ENCODE measurements at regions not wholly inside any gene's neighbourhood (a gene's known extent, or its start where the extent isn't known, plus 50 kb on each side); places are given as distances from the start of the nearest gene placed in this dataset.
A peak's percentile ranks its signal among the peaks of the same experiment; 100 is the strongest.

DNA sequence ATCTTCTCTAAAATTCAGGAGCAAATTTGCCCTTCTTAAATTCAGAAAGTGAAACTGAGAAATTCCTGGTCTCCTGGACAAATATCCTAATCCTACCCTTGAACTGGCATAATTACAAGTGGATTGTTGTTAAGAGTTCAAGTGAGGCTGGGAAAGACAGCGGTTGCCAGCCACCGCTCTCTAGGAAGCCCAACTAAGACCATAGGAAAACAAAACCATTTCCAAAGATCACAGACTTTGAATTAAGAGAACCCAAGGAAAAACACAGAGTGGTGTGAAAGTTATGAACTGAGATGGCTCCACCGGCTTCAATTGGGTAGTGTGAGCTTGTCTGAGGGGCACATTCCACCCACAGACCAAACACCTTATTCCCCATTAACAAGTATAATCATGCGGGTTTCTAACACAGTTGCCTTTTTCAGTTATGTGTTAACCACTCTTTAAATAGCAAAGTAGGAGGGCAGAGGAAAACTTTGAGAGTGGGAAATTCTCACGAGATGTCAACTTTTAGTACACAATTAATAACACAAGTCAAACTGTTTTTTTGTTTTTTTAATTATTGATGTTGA lies 1628.8 kb upstream of the SEL1L start:
- FAIRE-seq = no peak
- Histone ChIP-seq H3K9me3 (no peaks in the 10 kb centered on the region), H3K27ac (no peak overlapping the region), H3K4me3 (no peak overlapping the region), H3K27me3 (no peaks in the 10 kb centered on the region), H3K4me1 (no peaks in the 10 kb centered on the region), H3K36me3 (no peaks in the 10 kb centered on the region)
- WGBS, 2 donors = 40 to 48% methylated on average over 5 of the region's 5 CpGs
- ATAC-seq = peak in 1 of 4 donors; percentile 44
- TF ChIP-seq, protein P1, sequence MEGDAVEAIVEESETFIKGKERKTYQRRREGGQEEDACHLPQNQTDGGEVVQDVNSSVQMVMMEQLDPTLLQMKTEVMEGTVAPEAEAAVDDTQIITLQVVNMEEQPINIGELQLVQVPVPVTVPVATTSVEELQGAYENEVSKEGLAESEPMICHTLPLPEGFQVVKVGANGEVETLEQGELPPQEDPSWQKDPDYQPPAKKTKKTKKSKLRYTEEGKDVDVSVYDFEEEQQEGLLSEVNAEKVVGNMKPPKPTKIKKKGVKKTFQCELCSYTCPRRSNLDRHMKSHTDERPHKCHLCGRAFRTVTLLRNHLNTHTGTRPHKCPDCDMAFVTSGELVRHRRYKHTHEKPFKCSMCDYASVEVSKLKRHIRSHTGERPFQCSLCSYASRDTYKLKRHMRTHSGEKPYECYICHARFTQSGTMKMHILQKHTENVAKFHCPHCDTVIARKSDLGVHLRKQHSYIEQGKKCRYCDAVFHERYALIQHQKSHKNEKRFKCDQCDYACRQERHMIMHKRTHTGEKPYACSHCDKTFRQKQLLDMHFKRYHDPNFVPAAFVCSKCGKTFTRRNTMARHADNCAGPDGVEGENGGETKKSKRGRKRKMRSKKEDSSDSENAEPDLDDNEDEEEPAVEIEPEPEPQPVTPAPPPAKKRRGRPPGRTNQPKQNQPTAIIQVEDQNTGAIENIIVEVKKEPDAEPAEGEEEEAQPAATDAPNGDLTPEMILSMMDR (IDR thresholded peaks at IDR 0.05) = no peak
- intact Hi-C loops (cut with DNase I) = no loop called here
- DNase-seq = no peak

DNA sequence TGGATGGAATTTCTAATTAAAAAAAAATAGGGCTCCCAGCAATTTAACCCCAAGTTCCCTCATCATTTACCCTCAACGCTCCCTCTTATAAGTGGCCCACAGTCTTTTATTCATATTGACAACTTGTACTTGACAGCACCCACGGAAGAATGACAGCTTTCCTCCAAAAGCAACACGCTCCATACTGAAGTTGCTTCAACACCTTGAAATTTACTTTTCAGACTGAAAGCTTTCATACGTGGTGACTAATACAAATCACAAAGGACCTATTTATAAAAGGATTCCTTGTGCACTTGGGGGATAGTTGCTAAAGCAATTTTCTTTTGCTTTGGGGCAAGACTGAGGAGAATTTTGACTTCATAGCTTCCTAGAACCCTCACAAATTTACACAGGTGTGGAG lies 1629.4 kb upstream of the SEL1L start:
- 34 to 41% methylated on average over 4 of the region's 4 CpGs for WGBS, 2 donors
- peak in 1 of 4 donors; percentile 12 for ATAC-seq
- H3K4me3 ChIP-seq = no peak overlapping the region
- no peak for FAIRE-seq
- TF ChIP-seq, protein P1 (IDR thresholded peaks at IDR 0.05) = no peak
- DNase-seq = no peak
- H3K27me3 ChIP-seq = no peaks in the 10 kb centered on the region
- H3K4me1 ChIP-seq = no peaks in the 10 kb centered on the region
- peak overlapping the region in 1 of 4 donors; percentile 42 for H3K27ac ChIP-seq
- H3K36me3 ChIP-seq = no peaks in the 10 kb centered on the region
- intact Hi-C loops (cut with DNase I) = no loop called here
- H3K9me3 ChIP-seq = no peaks in the 10 kb centered on the region

DNA sequence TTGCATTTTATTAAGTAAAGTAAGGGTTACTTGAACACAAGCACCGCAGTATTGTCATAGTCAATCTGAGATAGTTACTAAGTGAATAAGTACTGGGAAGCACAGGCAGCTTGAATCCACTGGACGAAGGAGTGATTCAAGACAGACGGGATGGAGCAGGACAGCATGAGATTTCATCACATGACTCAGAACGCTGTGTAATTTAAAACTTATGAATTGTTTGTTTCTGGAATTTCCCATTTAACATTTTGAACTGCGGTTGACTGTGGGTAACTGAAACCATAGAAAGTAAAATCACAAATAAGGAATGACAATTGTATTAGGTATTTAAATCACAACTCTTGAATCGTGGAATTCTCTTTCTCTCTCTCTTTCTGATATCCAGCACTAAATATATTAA lies 1630.4 kb upstream of the SEL1L start:
- FAIRE-seq (no peak), ATAC-seq (peak in 1 of 4 donors; percentile 30)

DNA sequence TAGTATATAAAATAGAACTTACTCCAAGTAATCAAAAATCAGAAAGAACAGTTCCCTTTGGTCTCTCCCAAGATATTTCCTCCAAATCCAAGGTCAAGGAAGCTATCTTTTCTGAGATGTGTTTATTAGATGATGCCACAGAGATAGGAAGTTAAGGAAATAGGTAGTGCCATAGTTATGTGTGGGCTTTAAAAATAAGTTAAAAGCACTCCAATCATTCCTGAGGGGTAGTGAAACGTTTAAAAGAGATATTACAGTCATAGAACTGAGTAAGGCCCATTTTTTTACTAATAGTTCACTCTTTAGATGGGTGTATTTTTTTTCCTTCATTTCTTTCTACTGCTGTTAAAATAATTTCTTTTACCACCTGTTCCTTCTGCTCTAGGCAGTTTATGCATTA lies 1630.9 kb upstream of the SEL1L start:
- DNase-seq = no peak
- H3K4me1 ChIP-seq = no peaks in the 10 kb centered on the region
- WGBS, 2 donors = 17 to 24% methylated on average over 1 of the region's 1 CpG
- FAIRE-seq = no peak
- ATAC-seq = no peak
- H3K27me3 ChIP-seq = no peaks in the 10 kb centered on the region
- no peak overlapping the region for H3K27ac ChIP-seq
- intact Hi-C loops (cut with DNase I) = no loop called here
- H3K36me3 ChIP-seq = no peaks in the 10 kb centered on the region
- no peak overlapping the region for H3K4me3 ChIP-seq
- TF ChIP-seq, protein P1 (IDR thresholded peaks at IDR 0.05) = no peak
- no peaks in the 10 kb centered on the region for H3K9me3 ChIP-seq

More for the DNA sequence above, 1630.4 kb upstream of the SEL1L start:
- intact Hi-C loops (cut with DNase I) = no loop called here
- no peak for DNase-seq
- H3K27ac ChIP-seq = no peak overlapping the region
- 46 to 53% methylated on average over 6 of the region's 6 CpGs for WGBS, 2 donors
- H3K9me3 ChIP-seq = no peaks in the 10 kb centered on the region
- no peak overlapping the region for H3K4me3 ChIP-seq
- no peaks in the 10 kb centered on the region for H3K4me1 ChIP-seq
- TF ChIP-seq, protein P1 (IDR thresholded peaks at IDR 0.05) = no peak
- no peaks in the 10 kb centered on the region for H3K27me3 ChIP-seq
- no peaks in the 10 kb centered on the region for H3K36me3 ChIP-seq

DNA sequence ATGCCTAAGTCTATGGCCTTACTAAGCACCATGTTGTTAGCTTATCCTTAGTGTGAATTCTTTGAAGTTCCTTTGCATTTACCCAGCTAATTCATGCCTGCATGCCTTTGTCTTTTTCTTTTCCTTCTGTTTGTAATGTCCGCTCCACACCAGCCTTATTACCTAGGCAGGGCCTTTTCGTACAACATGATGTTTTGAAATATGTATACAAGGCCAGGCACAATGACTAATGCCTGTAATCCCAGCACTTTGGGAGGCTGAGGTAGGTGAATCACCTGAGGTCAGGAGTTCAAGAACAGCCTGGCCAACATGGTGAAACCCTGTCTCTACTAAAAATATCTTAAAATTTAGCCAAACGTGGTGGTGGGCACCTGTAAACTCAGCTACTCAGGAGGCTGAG lies 1636.5 kb upstream of the SEL1L start:
- no peaks in the 10 kb centered on the region for H3K9me3 ChIP-seq
- H3K4me3 ChIP-seq = no peak overlapping the region
- ATAC-seq (no peak), FAIRE-seq (no peak), DNase-seq (no peak)
- H3K27me3 ChIP-seq = no peaks in the 10 kb centered on the region
- no peak overlapping the region for H3K27ac ChIP-seq
- TF ChIP-seq, protein P1 (IDR thresholded peaks at IDR 0.05) = no peak
- no peaks in the 10 kb centered on the region for H3K4me1 ChIP-seq
- 68 to 73% methylated on average over 3 of the region's 3 CpGs for WGBS, 2 donors
- no peaks in the 10 kb centered on the region for H3K36me3 ChIP-seq
- intact Hi-C loops (cut with DNase I) = no loop called here
